ENCODE measurements at regions not wholly inside any gene's neighbourhood (a gene's known extent, or its start where the extent isn't known, plus 50 kb on each side); places are given as distances from the start of the nearest gene placed in this dataset.
"Not testable (repeated sequence)": the region's sequence is repeated elsewhere in the genome, so short reads cannot be mapped to it uniquely, and the experiment has no call there.

DNA sequence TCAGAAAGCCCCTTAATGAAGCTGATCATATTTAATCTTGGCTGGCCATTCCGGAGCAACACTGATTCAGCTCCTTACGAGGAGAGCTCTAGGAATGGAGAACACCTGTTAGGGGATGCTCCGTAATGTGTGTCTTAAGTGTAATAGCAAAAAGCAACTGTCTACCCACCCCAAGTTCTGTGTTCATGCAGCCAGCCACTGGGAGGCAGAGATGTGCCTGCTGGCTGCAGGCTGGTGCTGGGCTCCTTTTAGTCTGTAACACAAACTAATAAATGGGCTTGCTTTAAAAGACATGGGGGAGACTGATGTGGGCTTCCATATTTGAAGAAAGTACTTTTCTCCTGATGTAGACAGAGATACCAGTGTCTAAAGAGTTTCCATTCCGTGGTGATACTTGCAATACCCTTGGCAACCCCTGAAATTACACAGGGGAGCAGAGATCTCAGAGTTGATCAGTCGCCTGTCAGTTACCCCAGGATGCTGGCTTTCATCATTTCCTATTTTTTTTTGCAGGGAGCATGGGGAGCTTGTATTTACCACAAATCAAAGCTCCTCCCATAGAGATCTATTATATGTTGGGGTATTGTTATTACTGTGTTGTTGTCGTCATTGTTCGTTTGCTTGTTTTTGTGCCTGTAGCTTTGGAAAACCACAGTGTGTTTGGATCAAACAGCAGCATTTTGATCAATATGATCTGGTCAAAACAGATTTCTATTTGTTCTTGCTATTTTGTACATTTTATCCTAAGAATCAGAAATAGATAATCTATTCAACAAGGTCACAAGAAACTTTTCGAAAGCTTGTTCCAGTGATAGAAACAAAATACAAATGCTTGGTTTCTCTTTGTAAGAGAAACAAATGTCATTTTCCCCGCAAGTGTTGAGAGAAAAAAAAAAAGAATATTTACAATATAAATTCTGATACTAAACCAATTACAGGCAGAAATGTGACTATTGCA, 65.8 kb downstream of the MTX3 start:
- DNase-seq (ENCODE audit: low read depth) = peak; percentile 12

GRCh38 chr5:79923431-79923830, 67.6 kb downstream of the MTX3 start:
- DNase-seq (ENCODE audit: low read depth) = no peak

DNA sequence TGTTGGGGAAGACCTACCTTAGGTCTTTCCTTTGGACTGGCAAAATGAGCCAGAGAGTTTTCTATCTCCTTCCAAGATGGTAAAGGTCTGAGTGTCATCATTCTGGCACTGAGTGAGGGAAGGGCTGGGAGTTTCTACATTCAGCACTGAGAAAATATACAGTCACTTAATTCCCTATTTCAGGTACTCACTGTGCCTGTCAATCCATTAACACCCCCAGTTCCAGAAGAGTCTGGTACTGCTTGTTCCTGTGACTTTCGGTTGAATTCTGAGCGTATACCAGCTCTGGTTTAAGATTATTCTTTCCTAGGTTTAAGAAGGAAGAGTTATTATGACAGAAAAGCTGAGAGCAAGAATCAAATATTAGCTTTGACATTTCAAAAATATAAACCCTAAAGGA, 68.4 kb downstream of the MTX3 start:
- DNase-seq (ENCODE audit: low read depth) = no peak

DNA sequence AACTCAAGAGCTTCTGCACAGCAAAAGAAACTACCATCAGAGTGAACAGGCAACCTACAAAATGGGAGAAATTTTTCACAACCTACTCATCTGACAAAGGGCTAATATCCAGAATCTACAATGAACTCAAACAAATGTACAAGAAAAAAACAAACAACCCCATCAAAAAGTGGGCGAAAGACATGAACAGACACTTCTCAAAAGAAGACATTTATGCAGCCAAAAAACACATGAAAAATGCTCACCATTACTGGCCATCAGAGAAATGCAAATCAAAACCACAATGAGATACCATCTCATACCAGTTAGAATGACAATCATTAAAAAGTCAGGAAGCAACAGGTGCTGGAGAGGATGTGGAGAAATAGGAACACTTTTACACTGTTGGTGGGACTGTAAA, 83.6 kb downstream of the MTX3 start:
- DNase-seq (ENCODE audit: low read depth) = not testable (repeated sequence)

DNA sequence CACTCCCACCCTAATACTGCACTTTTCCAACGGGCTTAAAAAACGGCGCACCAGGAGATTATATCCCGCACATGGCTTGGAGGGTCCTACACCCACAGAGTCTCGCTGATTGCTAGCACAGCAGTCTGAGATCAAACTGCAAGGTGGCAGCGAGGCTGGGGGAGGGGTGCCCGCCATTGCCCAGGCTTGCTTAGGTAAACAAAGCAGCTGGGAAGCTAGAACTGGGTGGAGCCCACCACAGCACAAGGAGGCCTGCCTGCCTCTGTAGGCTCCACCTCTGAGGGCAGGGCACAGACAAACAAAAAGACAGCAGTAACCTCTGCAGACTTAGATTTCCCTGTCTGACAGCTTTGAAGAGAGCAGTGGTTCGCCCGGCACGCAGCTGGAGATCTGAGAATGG, 88.5 kb downstream of the MTX3 start:
- not testable (repeated sequence) for DNase-seq (ENCODE audit: low read depth)

GRCh38 chr5:79901631-79902030, 89.4 kb downstream of the MTX3 start:
- DNase-seq (ENCODE audit: low read depth) = no peak

- DNase-seq (ENCODE audit: low read depth) = no peak
Observed at GRCh38 chr5:79898611-79899010, 92.5 kb downstream of the MTX3 start.

DNA sequence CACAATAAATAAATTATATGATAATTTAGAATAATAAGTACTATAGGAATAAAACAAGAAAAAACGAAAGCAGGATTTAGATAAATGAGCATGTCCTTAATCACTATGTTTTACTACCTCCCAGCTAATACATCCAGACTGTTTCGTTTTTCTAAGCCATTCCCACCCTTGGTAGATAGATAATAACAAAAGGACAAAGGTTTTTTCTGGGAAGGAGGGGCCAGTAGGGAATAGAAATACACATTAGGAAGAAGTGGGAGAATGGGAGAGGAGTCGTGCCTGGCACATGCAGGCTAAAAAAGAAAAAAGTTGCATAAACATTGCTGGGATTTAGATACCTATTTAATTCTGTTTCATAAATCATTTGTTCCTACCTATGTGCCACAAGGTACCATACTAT, 97.1 kb downstream of the MTX3 start:
- no peak for DNase-seq (ENCODE audit: low read depth)

DNA sequence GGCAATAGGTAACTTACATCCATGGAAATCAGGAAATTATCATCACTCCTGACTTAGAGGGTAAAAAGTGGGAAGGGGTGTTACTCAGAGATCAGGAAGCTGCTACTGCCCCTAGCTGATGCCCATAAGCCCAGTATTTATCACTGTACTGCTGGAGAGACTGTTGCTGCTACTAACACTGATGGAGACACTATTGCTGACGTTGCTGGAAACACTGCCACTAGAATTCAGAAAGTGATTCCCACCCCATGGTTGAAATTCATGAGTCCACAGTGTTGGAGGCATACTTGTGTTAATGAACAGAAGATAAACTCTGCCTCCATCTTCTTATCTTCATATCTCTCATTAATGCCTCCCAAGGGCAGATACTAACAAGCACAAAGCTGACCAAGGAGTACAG, 97.6 kb downstream of the MTX3 start:
- no peak for DNase-seq (ENCODE audit: low read depth)

DNA sequence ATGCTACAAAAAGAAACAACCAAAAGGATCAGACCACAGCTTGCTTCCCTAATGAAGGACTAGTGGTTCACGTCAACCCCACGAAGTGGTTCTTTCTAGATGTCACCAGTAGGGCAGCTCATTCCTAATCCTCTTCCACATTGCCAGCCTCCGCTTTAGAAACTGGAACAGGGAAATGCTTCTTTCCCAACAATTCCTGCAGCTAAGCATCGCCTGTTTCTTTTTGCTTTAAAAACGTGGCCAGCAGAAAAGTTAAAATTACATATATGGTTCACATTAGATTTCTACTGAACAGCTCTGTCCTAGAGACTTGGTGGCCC, 100.2 kb downstream of the MTX3 start:
- DNase-seq (ENCODE audit: low read depth) = no peak

GRCh38 chr5:79890119-79890929, 100.7 kb downstream of the MTX3 start:
- no peak for DNase-seq (ENCODE audit: low read depth)

GRCh38 chr5:79888643-79889042, 102.4 kb downstream of the MTX3 start:
- DNase-seq (ENCODE audit: low read depth) = no peak

DNA sequence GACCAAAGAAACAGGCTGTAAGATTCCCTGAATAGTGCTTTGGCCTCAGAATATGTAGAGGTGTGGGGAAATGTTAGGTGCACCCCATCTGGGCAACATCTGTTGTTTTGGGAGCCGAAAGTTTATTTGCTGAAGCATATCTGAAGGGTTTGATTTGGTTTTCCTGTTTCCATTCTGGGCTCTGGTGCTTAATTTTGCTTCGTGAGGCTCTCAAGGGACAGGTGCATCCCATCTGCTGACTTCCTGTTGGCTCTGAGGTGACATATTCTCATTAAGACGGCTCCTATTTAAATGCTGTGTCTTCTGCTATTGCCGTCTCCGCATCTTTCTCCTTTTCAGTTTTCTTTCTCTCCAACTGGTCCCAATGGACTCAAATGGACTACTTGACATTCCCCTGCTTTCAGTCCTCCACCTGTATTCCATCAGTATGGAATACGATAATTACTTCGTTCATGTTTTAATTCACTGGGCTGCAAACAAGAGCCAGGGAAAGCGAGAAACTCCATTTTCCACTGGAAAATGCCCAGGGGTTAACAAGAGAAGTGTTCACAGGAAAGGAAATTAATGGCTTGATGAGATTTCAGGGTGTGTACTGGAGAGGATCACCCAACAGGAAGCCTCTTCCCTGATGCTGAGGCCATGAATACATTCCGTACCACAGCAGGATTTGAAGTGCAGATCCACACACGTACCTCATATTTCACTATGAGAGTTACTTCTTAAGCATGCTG, 104.0 kb downstream of the MTX3 start:
- no peak for DNase-seq (ENCODE audit: low read depth)

DNA sequence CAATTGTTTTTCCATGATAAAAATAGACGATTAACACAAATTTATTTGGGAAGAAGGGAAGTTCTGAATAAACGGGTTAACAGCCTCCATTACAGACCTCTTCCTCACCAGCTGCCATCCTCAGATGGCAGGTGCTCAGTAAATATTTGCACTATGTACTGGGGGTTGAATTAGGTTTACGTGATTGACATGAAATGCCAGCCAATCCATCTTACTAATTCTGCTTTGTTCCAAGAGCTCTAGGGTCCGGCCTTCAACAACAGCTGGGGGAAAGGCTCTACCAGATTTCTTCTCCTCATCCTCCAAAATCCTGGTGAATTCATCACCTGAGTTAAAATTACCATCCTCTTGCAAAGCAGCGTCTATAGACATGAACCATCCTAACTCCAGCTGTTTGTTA, 104.6 kb downstream of the MTX3 start:
- DNase-seq (ENCODE audit: low read depth) = no peak

DNA sequence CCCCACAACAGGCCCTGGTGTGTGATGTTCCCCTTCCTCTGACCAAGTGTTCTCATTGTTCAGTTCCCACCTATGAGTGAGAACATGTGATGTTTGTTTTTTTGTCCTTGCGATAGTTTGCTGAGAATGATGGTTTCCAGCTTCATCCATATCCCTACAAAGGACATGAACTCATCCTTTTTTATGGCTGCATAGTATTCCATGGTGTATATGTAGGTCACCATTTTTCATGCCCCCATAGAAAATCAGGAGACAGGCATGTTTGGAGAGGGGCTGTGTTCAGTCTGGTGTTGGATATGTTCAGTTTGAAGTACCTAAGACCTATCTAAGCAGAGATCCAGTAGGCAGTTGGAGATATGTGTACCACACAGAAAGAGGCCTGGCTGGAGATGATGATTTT, 111.2 kb downstream of the MTX3 start:
- DNase-seq (ENCODE audit: low read depth) = not testable (repeated sequence)

DNA sequence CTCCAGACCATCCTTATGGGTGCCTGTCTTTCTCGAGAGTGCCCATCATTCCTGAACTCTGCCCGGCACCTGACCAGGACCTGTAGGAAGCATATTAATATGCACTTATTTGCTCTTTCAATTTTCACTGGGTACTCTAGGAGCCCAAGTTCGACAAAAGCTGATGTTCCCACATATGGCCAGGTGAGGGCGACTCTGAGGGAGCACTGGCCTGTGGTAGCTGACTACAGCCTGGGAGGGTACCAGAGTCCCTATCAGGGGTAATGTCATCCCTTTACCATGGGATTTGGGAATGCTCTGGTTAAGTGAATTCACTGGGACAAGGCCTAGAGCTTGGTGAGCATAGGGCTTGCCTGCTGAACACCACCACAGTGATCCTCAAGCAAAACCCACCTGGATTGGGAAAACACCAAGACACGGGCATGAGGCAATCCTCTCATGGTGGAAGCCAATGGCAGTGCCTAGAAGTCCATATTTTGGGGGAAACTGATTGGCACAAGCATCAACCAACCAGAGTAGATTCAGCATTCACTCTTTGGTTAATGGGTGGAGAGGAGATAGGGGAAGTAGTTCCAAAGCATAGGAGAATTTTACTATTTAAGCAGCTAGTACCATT, 112.2 kb downstream of the MTX3 start:
- DNase-seq (ENCODE audit: low read depth) = no peak

GRCh38 chr5:79878136-79878679, 112.9 kb downstream of the MTX3 start:
- no peak for DNase-seq (ENCODE audit: low read depth)

GRCh38 chr5:79876456-79876855, 114.6 kb downstream of the MTX3 start:
- no peak for DNase-seq (ENCODE audit: low read depth)

DNA sequence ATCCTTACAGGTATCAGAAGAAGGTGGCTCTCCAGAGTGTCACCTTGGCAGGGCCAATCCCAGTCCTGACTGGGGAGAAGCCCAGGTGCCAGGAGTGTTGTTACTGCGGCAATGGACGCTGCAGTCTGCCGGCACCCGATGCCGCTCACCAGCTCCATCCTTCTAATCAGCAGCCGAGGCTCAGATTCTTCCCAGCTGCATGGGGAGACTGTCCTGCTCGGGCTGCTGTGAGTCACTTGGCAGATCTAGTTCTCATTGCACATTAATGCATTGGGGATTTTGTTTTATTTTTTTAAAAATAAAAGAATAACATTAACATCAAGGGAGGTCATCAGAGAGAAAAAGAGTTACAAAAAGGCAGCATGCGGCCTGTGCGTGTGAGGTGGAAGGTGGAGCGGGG, 115.8 kb downstream of the MTX3 start:
- DNase-seq (ENCODE audit: low read depth) = no peak

DNA sequence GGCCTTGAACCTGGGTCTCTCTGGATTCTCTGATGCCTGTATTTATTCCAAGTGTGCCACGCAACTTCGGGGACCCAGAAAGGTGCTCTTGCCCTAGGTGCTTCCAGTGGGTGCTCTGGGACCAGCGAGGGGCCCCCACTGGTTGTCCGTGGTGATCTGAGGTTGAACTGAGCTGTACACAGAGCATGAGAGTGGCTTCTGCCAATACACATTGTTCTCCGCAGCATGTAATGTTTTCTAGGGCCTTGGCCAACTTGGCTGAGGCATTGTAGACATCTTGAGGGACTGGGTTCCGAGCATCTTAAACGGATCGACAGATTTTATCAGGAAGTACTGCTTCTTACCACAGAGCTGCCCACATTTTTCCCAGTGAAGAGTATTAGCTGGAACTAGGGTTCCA, 117.9 kb downstream of the MTX3 start:
- no peak for DNase-seq (ENCODE audit: low read depth)

DNA sequence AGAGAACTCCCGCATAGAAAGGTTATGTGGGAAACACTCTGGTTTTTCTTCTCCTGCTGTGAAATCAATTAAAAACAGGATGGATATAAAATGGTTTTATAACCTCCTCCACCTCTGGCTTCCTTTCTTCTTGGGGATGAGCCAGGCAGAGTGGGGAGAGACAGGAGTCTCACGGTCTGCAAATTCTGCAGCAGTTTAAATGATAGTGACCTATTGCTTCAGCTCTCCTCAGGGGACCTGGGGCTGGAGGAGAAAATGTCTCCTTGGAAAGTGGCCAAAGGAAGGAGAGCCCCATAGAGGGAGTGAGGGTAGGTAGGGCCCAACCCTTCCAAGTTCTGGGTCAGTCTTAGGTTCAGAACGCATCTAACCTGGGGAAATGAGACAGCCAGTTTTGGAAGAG, 118.8 kb downstream of the MTX3 start:
- DNase-seq (ENCODE audit: low read depth) = no peak
